KMS-11 (cell line): ENCODE measurements at regions not wholly inside any gene's neighbourhood (a gene's known extent, or its start where the extent isn't known, plus 50 kb on each side); places are given as distances from the start of the nearest gene placed in this dataset.

Experiments used
- H2AFZ ChIP-seq: fragments of 200-600 bp; sonication (generic); 2 replicates; pipeline ENCODE4 v1.6.1; 2016; ENCODE audit warnings: antibody characterized with exemption, mixed run types, low read depth
- H3K27ac ChIP-seq: fragments of 200-600 bp; sonication (generic); 2 replicates; pipeline ENCODE4 v1.6.1; 2016; ENCODE audit warnings: mild to moderate bottlenecking, mixed run types
- H3K27me3 ChIP-seq: fragments of 200-600 bp; sonication (generic); 2 replicates; pipeline ENCODE4 v1.6.1; 2017; ENCODE audit warnings: mild to moderate bottlenecking, low read depth, mixed run types, moderate library complexity; ENCODE audit not compliant: insufficient read depth
- H3K36me3 ChIP-seq: fragments of 200-600 bp; sonication (generic); 2 replicates; pipeline ENCODE4 v1.6.1; 2017; ENCODE audit warnings: mild to moderate bottlenecking, mixed run types; ENCODE audit not compliant: insufficient read depth
- H3K4me1 ChIP-seq: fragments of 200-600 bp; sonication (generic); 2 replicates; pipeline ENCODE4 v1.6.1; 2016; ENCODE audit warnings: mild to moderate bottlenecking, low read depth, mixed run types; ENCODE audit not compliant: poor library complexity, severe bottlenecking
- H3K4me2 ChIP-seq: fragments of 200-600 bp; sonication (generic); 2 replicates; pipeline ENCODE4 v1.7.0; 2016; ENCODE audit warnings: mild to moderate bottlenecking, mixed run types
- H3K4me3 ChIP-seq: fragments of 200-600 bp; sonication (generic); IDR thresholded peaks from 2 replicates; pipeline ENCODE4 v1.6.1; 2017; ENCODE audit warnings: low read depth, low read length, mixed read lengths; ENCODE audit not compliant: insufficient read depth
- H3K79me2 ChIP-seq: fragments of 200-600 bp; sonication (generic); 2 replicates; pipeline ENCODE4 v1.6.1; 2016; ENCODE audit warnings: low read depth, mixed run types; ENCODE audit not compliant: insufficient read depth
- H3K9ac ChIP-seq: fragments of 200-600 bp; sonication (generic); 2 replicates; pipeline ENCODE4 v1.6.1; 2016; ENCODE audit warnings: mild to moderate bottlenecking, mixed run types
- H4K20me1 ChIP-seq: fragments of 200-600 bp; sonication (generic); 2 replicates; pipeline ENCODE4 v1.6.1; 2016; ENCODE audit warnings: mild to moderate bottlenecking, mixed run types; ENCODE audit not compliant: insufficient read depth
- CTCF ChIP-seq: fragments of 200-600 bp; sonication (generic); conservative IDR thresholded peaks from 2 replicates; pipeline ENCODE4 v1.6.1; 2017; ENCODE audit warnings: low read depth, mild to moderate bottlenecking, antibody characterized with exemption, low read length, moderate library complexity, mixed read lengths

- Histone ChIP-seq H4K20me1 (no peaks in the 10 kb centered on the region), H3K4me3 (no peak overlapping the region), H3K27me3 (no peaks in the 10 kb centered on the region), H3K4me2 (no peak overlapping the region), H3K27ac (no peak overlapping the region), H3K36me3 (no peaks in the 10 kb centered on the region), H3K4me1 (no peaks in the 10 kb centered on the region), H2AFZ (no peak overlapping the region), H3K9ac (no peak overlapping the region), H3K79me2 (no peaks in the 10 kb centered on the region)
- no peak for TF ChIP-seq CTCF
These were observed 112.7 kb downstream of the HNRNPD start for GRCh38 chr4:82261084-82261483.

GRCh38 chr4:82260632-82261031 lies 113.2 kb downstream of the HNRNPD start:
- no peak overlapping the region for H2AFZ ChIP-seq
- H3K27ac ChIP-seq, result no peak overlapping the region
- H4K20me1 ChIP-seq, result no peaks in the 10 kb centered on the region
- H3K4me1 ChIP-seq, result no peaks in the 10 kb centered on the region
- no peak overlapping the region for H3K4me3 ChIP-seq
- H3K27me3 ChIP-seq, result no peaks in the 10 kb centered on the region
- no peaks in the 10 kb centered on the region for H3K79me2 ChIP-seq
- no peak overlapping the region for H3K9ac ChIP-seq
- no peak for TF ChIP-seq CTCF
- no peaks in the 10 kb centered on the region for H3K36me3 ChIP-seq
- no peak overlapping the region for H3K4me2 ChIP-seq

- Histone ChIP-seq H3K9ac (no peak overlapping the region), H3K36me3 (no peaks in the 10 kb centered on the region), H3K4me1 (no peaks in the 10 kb centered on the region), H3K4me3 (no peak overlapping the region), H3K4me2 (no peak overlapping the region), H4K20me1 (no peaks in the 10 kb centered on the region), H3K79me2 (no peaks in the 10 kb centered on the region), H2AFZ (no peak overlapping the region), H3K27ac (no peak overlapping the region), H3K27me3 (no peaks in the 10 kb centered on the region)
- TF ChIP-seq CTCF, result no peak
These were observed 117.1 kb downstream of the HNRNPD start for GRCh38 chr4:82256718-82257117.

GRCh38 chr4:82255657-82256056 lies 118.1 kb downstream of the HNRNPD start:
- Histone ChIP-seq H3K79me2 (no peaks in the 10 kb centered on the region), H3K4me3 (no peak overlapping the region), H3K9ac (no peak overlapping the region), H2AFZ (no peak overlapping the region), H3K27me3 (no peaks in the 10 kb centered on the region), H3K4me2 (no peak overlapping the region), H3K4me1 (no peaks in the 10 kb centered on the region), H4K20me1 (no peaks in the 10 kb centered on the region), H3K36me3 (no peaks in the 10 kb centered on the region), H3K27ac (no peak overlapping the region)
- no peak for TF ChIP-seq CTCF
